ENCODE measurements at regions not wholly inside any gene's neighbourhood (a gene's known extent, or its start where the extent isn't known, plus 50 kb on each side); places are given as distances from the start of the nearest gene placed in this dataset.

DNA sequence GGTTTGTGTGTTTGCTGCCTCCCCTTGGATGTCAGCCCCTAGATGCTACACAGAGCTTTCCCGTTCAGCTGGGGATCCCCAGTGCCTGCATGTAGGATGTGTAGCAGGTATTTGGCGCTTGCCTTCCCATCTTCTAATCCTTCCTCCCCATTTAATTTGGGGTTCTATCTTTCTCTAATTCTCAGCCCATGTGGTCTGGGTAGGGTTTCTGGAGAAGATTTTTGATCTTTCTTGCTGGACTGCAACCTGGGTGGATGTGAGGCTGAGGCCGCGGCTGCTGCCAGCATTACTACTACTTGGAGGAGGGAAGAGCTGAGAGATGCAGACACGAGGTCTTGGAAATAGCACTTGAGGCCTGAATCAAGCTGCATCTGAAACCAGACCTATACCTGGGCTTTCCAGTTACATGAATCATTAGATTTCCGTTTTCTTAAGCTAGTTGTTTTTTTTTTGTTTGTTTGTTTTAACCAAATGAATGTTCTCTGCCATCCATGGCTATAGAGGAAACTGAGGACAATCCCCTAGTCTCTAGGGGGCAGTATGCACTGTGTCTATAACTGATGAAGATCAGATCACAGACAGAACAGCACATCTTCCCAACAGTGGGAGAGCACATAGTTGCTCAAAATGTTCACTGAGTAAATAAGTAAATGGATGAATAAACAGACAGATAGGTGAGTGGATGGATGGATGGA lies 178.6 kb downstream of the FGF18 start:
- Histone ChIP-seq H3K27me3 (peaks cover 6 to 9% (median 9%) of the 10 kb centered on the region in 3 donors), H3K27ac (no peak overlapping the region), H3K4me1 (no peaks in the 10 kb centered on the region), H3K36me3 (no peaks in the 10 kb centered on the region), H3K9me3 (no peaks in the 10 kb centered on the region), H3K4me3 (no peak overlapping the region)
- DNase-seq, result no peak
- no peak for ATAC-seq
- intact Hi-C loops (cut with DNase I; ENCODE audit: low total_unique reads), result no loop called here
- TF ChIP-seq, protein P1, sequence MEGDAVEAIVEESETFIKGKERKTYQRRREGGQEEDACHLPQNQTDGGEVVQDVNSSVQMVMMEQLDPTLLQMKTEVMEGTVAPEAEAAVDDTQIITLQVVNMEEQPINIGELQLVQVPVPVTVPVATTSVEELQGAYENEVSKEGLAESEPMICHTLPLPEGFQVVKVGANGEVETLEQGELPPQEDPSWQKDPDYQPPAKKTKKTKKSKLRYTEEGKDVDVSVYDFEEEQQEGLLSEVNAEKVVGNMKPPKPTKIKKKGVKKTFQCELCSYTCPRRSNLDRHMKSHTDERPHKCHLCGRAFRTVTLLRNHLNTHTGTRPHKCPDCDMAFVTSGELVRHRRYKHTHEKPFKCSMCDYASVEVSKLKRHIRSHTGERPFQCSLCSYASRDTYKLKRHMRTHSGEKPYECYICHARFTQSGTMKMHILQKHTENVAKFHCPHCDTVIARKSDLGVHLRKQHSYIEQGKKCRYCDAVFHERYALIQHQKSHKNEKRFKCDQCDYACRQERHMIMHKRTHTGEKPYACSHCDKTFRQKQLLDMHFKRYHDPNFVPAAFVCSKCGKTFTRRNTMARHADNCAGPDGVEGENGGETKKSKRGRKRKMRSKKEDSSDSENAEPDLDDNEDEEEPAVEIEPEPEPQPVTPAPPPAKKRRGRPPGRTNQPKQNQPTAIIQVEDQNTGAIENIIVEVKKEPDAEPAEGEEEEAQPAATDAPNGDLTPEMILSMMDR (IDR thresholded peaks at IDR 0.05 in 4 of 5, conservative IDR thresholded peaks at IDR 0.05 in 1 of 5), result no peak
- TF ChIP-seq POLR2A (IDR thresholded peaks at IDR 0.05), result no peak
- in situ Hi-C loops (cut with MboI; ENCODE audit: low sequenced_read_pairs in 4 of 4), result no loop called here

DNA sequence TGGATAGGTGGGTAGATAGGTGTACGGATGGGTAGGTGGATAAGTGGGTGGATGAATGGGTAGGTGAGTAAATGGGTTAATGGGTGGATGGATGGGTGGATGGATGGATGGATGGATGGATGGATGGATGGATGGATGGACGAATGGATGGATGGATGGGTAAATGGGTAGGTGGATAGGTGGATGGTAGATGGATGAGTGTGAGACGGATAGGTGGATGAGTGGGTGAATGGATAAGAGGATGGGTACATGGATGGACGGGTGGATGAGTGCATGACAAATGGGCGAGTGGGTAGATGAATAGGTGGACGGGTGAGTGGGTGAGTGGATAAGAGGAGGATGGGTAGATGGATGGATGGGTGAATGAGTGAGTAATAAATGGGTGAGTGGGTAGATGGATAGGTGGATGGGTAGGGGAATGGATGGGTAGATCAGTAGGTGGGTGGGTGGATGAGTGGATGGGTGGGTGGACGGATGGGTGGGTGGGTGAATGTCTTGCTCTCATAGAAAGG lies 179.2 kb downstream of the FGF18 start:
- Histone ChIP-seq H3K9me3 (no peaks in the 10 kb centered on the region), H3K4me3 (no peak overlapping the region), H3K36me3 (no peaks in the 10 kb centered on the region), H3K27ac (no peak overlapping the region), H3K4me1 (no peaks in the 10 kb centered on the region), H3K27me3 (peaks cover 6 to 9% (median 9%) of the 10 kb centered on the region in 3 donors)
- intact Hi-C loops (cut with DNase I; ENCODE audit: low total_unique reads), result no loop called here
- in situ Hi-C loops (cut with MboI; ENCODE audit: low sequenced_read_pairs in 4 of 4), result no loop called here
- TF ChIP-seq, protein P1 (IDR thresholded peaks at IDR 0.05 in 4 of 5, conservative IDR thresholded peaks at IDR 0.05 in 1 of 5), result no peak
- no peak for TF ChIP-seq POLR2A (IDR thresholded peaks at IDR 0.05)
- no peak for ATAC-seq
- DNase-seq, result no peak

DNA sequence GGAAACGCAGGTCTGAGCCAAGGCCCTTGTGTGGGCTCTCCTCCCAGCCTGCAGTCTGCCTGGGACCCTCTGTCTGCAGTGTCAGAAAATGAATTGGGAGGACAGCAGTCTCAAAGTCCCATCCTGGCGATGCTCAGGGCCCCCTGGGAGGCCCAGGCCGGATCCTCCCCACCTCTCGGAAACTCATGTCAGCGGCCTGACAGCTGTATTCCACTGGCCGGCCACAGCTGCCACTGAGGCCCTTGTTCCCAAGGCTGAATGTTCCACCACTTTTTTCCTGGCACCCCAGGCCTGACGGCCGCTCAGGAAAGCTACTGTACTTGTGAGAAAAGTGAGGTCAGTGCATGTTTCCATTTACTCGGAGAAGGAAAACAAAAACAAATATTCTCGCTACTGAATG lies 180.0 kb downstream of the FGF18 start:
- no peaks in the 10 kb centered on the region for H3K9me3 ChIP-seq
- in situ Hi-C loops (cut with MboI; ENCODE audit: low sequenced_read_pairs in 4 of 4) (no loop called here), intact Hi-C loops (cut with DNase I; ENCODE audit: low total_unique reads) (no loop called here)
- ATAC-seq, result no peak
- H3K4me1 ChIP-seq, result no peaks in the 10 kb centered on the region
- no peak overlapping the region for H3K27ac ChIP-seq
- H3K36me3 ChIP-seq, result no peaks in the 10 kb centered on the region
- no peak for DNase-seq
- TF ChIP-seq, protein P1 (IDR thresholded peaks at IDR 0.05 in 4 of 5, conservative IDR thresholded peaks at IDR 0.05 in 1 of 5), result no peak
- TF ChIP-seq POLR2A (IDR thresholded peaks at IDR 0.05), result no peak
- H3K4me3 ChIP-seq, result no peak overlapping the region
- peaks cover 6 to 9% (median 9%) of the 10 kb centered on the region in 3 donors for H3K27me3 ChIP-seq

DNA sequence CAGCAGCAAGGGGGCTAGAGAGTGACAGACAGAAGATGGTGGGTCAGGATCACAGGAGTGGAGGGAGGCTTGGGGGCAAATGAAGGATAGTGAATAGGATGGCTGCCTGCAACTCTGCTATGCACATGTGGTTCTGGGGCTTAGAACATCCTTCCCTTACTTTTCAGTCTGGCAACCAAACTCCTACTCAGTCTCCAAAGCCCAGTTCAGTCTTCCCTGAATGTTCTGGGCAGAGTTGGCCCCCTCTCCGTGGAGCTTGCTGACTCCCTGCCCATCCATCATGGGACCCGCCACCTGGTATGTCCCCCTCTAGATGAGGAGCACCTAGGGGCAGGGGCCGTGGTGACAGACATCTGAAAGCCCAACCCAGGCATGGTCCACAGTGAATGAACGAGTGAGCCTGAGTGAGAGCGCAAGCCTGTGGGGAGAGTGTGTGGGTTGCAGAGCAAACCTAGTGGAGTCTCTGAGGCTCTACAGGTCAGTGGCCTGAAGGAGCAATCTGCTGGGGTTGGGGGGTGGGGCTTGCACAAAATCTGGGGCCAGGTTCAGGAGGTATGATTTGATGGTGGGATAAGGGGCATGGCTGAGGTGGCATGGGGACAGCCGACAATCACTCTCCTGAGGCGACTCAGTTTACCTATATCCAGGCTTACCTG lies 180.6 kb downstream of the FGF18 start:
- intact Hi-C loops (cut with DNase I; ENCODE audit: low total_unique reads), result no loop called here
- TF ChIP-seq POLR2A (IDR thresholded peaks at IDR 0.05), result no peak
- TF ChIP-seq, protein P1 (IDR thresholded peaks at IDR 0.05 in 4 of 5, conservative IDR thresholded peaks at IDR 0.05 in 1 of 5), result no peak
- H3K36me3 ChIP-seq, result no peaks in the 10 kb centered on the region
- no peak for ATAC-seq
- in situ Hi-C loops (cut with MboI; ENCODE audit: low sequenced_read_pairs in 4 of 4), result no loop called here
- H3K4me1 ChIP-seq, result no peaks in the 10 kb centered on the region
- no peaks in the 10 kb centered on the region for H3K9me3 ChIP-seq
- H3K27ac ChIP-seq, result no peak overlapping the region
- peaks cover 6 to 9% (median 9%) of the 10 kb centered on the region in 3 donors for H3K27me3 ChIP-seq
- no peak for DNase-seq
- H3K4me3 ChIP-seq, result no peak overlapping the region

Data from gastrocnemius medialis (tissue), 4 donors.